ENCODE measurements at regions not wholly inside any gene's neighbourhood (a gene's known extent, or its start where the extent isn't known, plus 50 kb on each side); places are given as distances from the start of the nearest gene placed in this dataset.
A peak's percentile ranks its signal among the peaks of the same experiment; 100 is the strongest.

DNA sequence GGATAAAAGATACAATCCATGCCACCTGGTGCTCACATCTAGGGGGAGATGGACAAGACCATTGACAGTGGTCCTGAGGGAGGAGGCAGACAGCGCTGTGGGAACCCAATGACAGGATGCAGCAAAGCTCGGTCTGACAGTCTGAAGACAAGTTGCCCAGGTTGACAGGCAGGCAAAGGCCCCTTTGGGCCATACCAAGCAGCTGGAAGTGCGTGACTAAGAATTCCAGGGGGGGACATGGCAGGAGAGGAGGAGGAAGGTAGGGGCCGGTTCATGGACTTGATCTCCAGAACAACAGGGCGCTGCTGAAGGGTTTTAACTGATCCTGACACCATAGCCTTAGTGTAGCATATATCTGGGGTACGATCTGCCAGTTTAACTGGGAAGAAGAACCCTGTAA, 83.4 kb downstream of the RPLP1 start:
- no peak overlapping the region for H3K27ac ChIP-seq
- TF ChIP-seq ZFX (IDR thresholded peaks at IDR 0.05; ENCODE audit: borderline replicate concordance): no peak
- TF ChIP-seq, protein P1, sequence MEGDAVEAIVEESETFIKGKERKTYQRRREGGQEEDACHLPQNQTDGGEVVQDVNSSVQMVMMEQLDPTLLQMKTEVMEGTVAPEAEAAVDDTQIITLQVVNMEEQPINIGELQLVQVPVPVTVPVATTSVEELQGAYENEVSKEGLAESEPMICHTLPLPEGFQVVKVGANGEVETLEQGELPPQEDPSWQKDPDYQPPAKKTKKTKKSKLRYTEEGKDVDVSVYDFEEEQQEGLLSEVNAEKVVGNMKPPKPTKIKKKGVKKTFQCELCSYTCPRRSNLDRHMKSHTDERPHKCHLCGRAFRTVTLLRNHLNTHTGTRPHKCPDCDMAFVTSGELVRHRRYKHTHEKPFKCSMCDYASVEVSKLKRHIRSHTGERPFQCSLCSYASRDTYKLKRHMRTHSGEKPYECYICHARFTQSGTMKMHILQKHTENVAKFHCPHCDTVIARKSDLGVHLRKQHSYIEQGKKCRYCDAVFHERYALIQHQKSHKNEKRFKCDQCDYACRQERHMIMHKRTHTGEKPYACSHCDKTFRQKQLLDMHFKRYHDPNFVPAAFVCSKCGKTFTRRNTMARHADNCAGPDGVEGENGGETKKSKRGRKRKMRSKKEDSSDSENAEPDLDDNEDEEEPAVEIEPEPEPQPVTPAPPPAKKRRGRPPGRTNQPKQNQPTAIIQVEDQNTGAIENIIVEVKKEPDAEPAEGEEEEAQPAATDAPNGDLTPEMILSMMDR (IDR thresholded peaks at IDR 0.05): no peak

DNA sequence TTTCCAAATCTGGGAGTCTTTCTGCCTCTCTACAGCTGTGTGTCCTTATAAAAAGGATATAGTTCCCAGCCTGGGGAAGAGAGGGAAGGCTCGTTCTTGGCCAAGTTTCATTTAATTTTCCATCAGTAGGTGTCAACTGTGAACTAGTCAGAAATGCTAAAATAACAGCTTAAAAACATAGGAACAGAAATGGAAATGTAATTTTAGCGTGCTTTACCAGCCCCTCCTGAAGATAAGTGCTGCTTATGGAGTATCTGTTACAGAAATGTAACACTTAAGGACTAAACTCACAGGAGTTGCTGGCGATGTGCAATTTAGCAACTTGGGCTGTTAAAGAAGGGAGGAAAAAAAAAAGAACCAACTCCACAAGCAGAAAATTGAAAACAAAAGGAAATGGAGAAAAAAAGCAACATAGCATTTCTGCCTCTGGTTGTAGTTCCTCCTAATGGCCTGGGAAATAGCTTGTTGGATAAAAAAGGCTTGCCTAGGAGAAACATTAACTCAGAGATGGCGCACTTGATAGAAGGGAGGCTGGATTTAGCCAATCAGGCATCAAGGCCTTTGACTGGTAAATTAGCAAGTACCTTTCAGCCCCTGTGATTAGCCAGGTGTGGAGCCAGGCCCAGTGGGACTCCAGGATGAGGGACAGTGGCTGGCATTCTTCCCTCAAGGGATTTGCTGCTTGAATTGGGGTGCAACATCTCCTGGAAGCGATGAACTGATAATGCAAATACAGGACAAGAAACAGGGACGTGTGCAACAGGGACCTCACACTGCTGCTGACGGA, 84.3 kb downstream of the RPLP1 start:
- H3K27ac ChIP-seq: peak overlapping the region; percentile 16; the same call in 1 of the 2 replicates
- no peak for TF ChIP-seq ZFX (IDR thresholded peaks at IDR 0.05; ENCODE audit: borderline replicate concordance)
- TF ChIP-seq, protein P1 (IDR thresholded peaks at IDR 0.05): no peak

DNA sequence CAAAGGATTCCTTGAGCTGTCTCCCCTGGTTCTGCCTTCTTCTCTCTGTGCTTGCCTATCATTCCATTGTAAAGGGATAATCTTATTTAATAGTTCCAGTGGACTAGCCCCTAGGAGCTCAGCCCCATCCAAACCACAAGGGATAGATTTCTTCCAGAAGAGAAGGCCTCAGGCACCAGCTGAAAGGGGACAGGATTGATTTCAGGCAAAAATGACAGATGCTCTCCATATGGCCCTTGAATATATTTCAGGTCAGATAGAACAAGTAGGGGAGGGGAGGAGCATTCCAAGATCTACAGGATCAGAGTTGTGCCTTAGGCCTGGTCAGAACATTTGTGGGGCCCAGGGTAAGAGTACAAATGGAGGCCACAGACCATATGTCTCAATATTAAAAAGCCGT, 85.3 kb downstream of the RPLP1 start:
- H3K27ac ChIP-seq: no peak overlapping the region; the same call in 1 of the 2 replicates
- no peak for TF ChIP-seq ZFX (IDR thresholded peaks at IDR 0.05; ENCODE audit: borderline replicate concordance)
- TF ChIP-seq, protein P1 (IDR thresholded peaks at IDR 0.05): no peak

DNA sequence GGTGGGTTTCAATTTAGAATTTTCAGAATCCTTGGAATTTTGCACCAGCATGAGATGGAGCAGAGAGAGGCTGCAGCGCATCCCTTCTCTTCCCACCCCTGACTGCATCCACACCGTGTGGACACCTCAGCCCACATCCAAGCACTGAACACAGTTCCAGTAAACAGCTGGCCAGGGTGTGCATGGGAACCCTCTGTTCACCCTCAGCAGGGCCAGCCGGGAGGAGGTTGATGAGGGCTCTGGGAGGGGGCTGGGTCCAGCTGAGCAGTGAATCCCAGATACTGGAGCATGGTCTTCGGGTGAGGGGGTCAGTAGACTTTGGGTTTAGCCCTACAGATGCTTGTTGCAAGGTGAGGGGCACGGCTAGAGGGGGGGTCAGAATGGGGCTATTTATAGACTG, 85.8 kb downstream of the RPLP1 start:
- H3K27ac ChIP-seq: no peak overlapping the region
- TF ChIP-seq, protein P1 (IDR thresholded peaks at IDR 0.05): no peak
- no peak for TF ChIP-seq ZFX (IDR thresholded peaks at IDR 0.05; ENCODE audit: borderline replicate concordance)

DNA sequence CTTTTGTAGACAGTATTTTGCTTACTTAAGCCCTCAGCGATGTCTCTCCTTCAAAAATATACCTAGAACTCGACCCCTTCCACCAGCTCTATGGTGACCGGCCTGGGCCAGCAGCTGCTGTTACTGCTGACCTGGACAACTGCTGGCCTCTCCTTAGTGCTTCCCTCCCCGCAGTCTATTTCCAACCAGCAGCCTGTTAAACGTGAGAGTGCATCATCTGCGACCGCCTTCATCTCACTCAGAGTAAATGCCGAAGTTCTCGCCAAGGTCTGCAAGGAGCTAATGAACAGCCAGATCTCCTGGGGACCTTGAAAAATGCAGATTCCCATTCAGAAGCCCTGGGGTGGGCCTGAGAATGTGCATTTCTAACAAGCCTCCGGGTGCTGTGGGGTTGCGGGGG, 86.7 kb downstream of the RPLP1 start:
- TF ChIP-seq, protein P1 (IDR thresholded peaks at IDR 0.05): no peak
- H3K27ac ChIP-seq: no peak overlapping the region

DNA sequence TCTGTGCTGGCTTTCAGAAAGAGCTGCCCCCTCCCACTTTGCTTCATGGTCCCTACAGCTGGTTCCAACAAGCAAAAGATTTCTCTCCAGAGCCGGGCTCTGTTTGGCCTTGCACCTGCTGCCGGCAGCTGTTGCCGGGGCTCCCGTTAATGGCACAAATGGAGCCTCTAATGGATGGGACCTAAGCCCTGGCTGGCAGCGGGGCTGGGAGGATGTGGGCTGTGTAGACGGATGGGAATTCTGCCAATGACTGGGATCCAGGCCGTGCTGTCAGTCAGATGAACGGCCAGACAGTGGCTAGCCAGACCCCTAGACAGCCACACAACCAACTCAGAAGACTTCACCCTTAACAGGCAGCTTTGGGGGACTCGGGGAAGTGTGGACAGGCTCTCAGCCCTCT, 88.0 kb downstream of the RPLP1 start:
- H3K27ac ChIP-seq: no peak overlapping the region
- TF ChIP-seq, protein P1 (IDR thresholded peaks at IDR 0.05): no peak
- no peak for TF ChIP-seq ZFX (IDR thresholded peaks at IDR 0.05; ENCODE audit: borderline replicate concordance)

DNA sequence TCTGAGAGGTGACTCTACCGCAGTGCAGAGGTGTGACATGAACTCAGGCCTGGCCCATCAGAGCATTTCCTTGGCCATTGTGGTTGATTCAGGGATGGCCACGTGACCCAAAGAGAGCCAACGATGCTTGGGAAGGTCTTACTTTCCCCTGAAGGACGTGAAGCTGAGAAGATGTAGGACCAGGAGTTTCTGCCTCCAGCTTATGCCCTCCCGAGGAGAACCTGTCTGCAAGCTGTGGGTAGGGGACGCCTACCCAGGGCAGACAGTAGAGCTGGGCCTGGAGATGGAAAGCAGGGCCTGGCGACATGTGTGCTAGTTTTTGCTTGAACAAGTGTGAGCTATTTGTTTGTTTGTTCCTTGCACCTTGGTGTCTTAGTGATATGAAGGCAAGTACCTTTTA, 89.4 kb downstream of the RPLP1 start:
- no peak for TF ChIP-seq ZFX (IDR thresholded peaks at IDR 0.05; ENCODE audit: borderline replicate concordance)
- TF ChIP-seq, protein P1 (IDR thresholded peaks at IDR 0.05): no peak

More for the DNA sequence above, 89.4 kb downstream of the RPLP1 start:
- H3K27ac ChIP-seq: no peak overlapping the region

Data from 22Rv1 (cell line).